ENCODE measurements at regions not wholly inside any gene's neighbourhood (a gene's known extent, or its start where the extent isn't known, plus 50 kb on each side); places are given as distances from the start of the nearest gene placed in this dataset.

GRCh38 chr5:81837667-81838306, 86.9 kb upstream of the SSBP2 start:
- no peak overlapping the region for H3K27ac ChIP-seq
- no peak overlapping the region for H3K9ac ChIP-seq
- TF ChIP-seq CTCF (IDR thresholded peaks at IDR 0.05): no peak
- H3K27me3 ChIP-seq (ENCODE audit: control insufficient read depth, insufficient read depth, low read length): no peaks in the 10 kb centered on the region
- peak overlapping the region; percentile 80 for H2AFZ ChIP-seq
- H3K4me3 ChIP-seq (ENCODE audit: low read depth, low read length): no peak overlapping the region
- no peaks in the 10 kb centered on the region for H3K9me3 ChIP-seq (ENCODE audit: control insufficient read depth, low read length)
- H3K36me3 ChIP-seq (ENCODE audit: control insufficient read depth, insufficient read depth, low read length): no peaks in the 10 kb centered on the region
- H3K4me1 ChIP-seq: peaks cover 11% of the 10 kb centered on the region
- no peaks in the 10 kb centered on the region for H3K79me2 ChIP-seq
- H3K4me2 ChIP-seq (ENCODE audit: low read length): no peak overlapping the region

- H3K9ac ChIP-seq: no peak overlapping the region
- no peak for TF ChIP-seq CTCF (IDR thresholded peaks at IDR 0.05)
- no peaks in the 10 kb centered on the region for H3K79me2 ChIP-seq
- H3K27me3 ChIP-seq (ENCODE audit: control insufficient read depth, insufficient read depth, low read length): no peaks in the 10 kb centered on the region
- no peaks in the 10 kb centered on the region for H3K9me3 ChIP-seq (ENCODE audit: control insufficient read depth, low read length)
- H3K4me2 ChIP-seq (ENCODE audit: low read length): no peak overlapping the region
- H3K36me3 ChIP-seq (ENCODE audit: control insufficient read depth, insufficient read depth, low read length): no peaks in the 10 kb centered on the region
- no peak overlapping the region for H3K4me3 ChIP-seq (ENCODE audit: low read depth, low read length)
- peaks cover 11% of the 10 kb centered on the region for H3K4me1 ChIP-seq
- H2AFZ ChIP-seq: peak overlapping the region; percentile 56
- H3K27ac ChIP-seq: peak overlapping the region; percentile 48
Observed at GRCh38 chr5:81835814-81836367, 85.0 kb upstream of the SSBP2 start.

- TF ChIP-seq CTCF (IDR thresholded peaks at IDR 0.05): no peak
- H3K9ac ChIP-seq: no peak overlapping the region
- H3K4me1 ChIP-seq: peaks cover 11% of the 10 kb centered on the region
- H3K27ac ChIP-seq: no peak overlapping the region
- no peaks in the 10 kb centered on the region for H3K79me2 ChIP-seq
- no peak overlapping the region for H3K4me2 ChIP-seq (ENCODE audit: low read length)
- no peaks in the 10 kb centered on the region for H3K27me3 ChIP-seq (ENCODE audit: control insufficient read depth, insufficient read depth, low read length)
- no peak overlapping the region for H3K4me3 ChIP-seq (ENCODE audit: low read depth, low read length)
- no peaks in the 10 kb centered on the region for H3K36me3 ChIP-seq (ENCODE audit: control insufficient read depth, insufficient read depth, low read length)
- H3K9me3 ChIP-seq (ENCODE audit: control insufficient read depth, low read length): no peaks in the 10 kb centered on the region
- H2AFZ ChIP-seq: no peak overlapping the region
Observed at GRCh38 chr5:81834021-81834660, 83.2 kb upstream of the SSBP2 start.

GRCh38 chr5:81830596-81830995, 79.7 kb upstream of the SSBP2 start:
- Histone ChIP-seq H3K4me1 (peaks cover 4% of the 10 kb centered on the region), H3K79me2 (no peaks in the 10 kb centered on the region), H3K36me3 (ENCODE audit: control insufficient read depth, insufficient read depth, low read length) (no peaks in the 10 kb centered on the region), H3K9ac (no peak overlapping the region), H2AFZ (no peak overlapping the region), H3K4me3 (ENCODE audit: low read depth, low read length) (no peak overlapping the region), H3K4me2 (ENCODE audit: low read length) (no peak overlapping the region), H3K27me3 (ENCODE audit: control insufficient read depth, insufficient read depth, low read length) (no peaks in the 10 kb centered on the region), H3K27ac (no peak overlapping the region), H3K9me3 (ENCODE audit: control insufficient read depth, low read length) (no peaks in the 10 kb centered on the region)
- no peak for TF ChIP-seq CTCF (IDR thresholded peaks at IDR 0.05)

All from parathyroid adenoma (tissue), 2 donors.